ENCODE measurements at regions not wholly inside any gene's neighbourhood (a gene's known extent, or its start where the extent isn't known, plus 50 kb on each side); places are given as distances from the start of the nearest gene placed in this dataset.

- H3K27ac Mint-ChIP-seq, result no peak overlapping the region
- no peak overlapping the region for H3K4me3 Mint-ChIP-seq
- H3K27ac ChIP-seq (ENCODE audit: low read length), result no peak overlapping the region
- H3K4me1 ChIP-seq (ENCODE audit: control insufficient read depth, insufficient read depth, low read length), result no peaks in the 10 kb centered on the region
- ATAC-seq, result no peak
- no peak for TF ChIP-seq CTCF (IDR thresholded peaks at IDR 0.05)
- 96% methylated on average over 3 of the region's 6 CpGs for WGBS (ENCODE audit: insufficient coverage)
- H3K36me3 ChIP-seq (ENCODE audit: control insufficient read depth, insufficient read depth, low read length), result no peaks in the 10 kb centered on the region
- H3K27me3 ChIP-seq (ENCODE audit: control insufficient read depth, insufficient read depth, low read length), result no peaks in the 10 kb centered on the region
- no peaks in the 10 kb centered on the region for H3K27me3 Mint-ChIP-seq (ENCODE audit: low read depth in 2 of 2)
- H3K36me3 Mint-ChIP-seq, result no peaks in the 10 kb centered on the region
- no peaks in the 10 kb centered on the region for H3K9me3 ChIP-seq (ENCODE audit: control insufficient read depth, insufficient read depth, low read length)
- no peak for DNase-seq
- intact Hi-C loops (cut with micrococcal nuclease), result no loop called here
- peaks cover 7 to 11% of the 10 kb centered on the region in 2 donors for H3K4me1 Mint-ChIP-seq
- H3K4me3 ChIP-seq (ENCODE audit: low read length), result no peak overlapping the region
- no peaks in the 10 kb centered on the region for H3K9me3 Mint-ChIP-seq
Observed at GRCh38 chr12:18853570-18854366, 115.8 kb downstream of the CAPZA3 start.

- no peaks in the 10 kb centered on the region for H3K4me1 ChIP-seq (ENCODE audit: control insufficient read depth, insufficient read depth, low read length)
- Mint-ChIP-seq H3K4me3 (no peak overlapping the region), H3K27ac (no peak overlapping the region), H3K36me3 (no peaks in the 10 kb centered on the region), H3K27me3 (ENCODE audit: low read depth in 2 of 2) (no peaks in the 10 kb centered on the region), H3K4me1 (no peaks in the 10 kb centered on the region), H3K9me3 (no peaks in the 10 kb centered on the region)
- no peaks in the 10 kb centered on the region for H3K36me3 ChIP-seq (ENCODE audit: control insufficient read depth, insufficient read depth, low read length)
- H3K27ac ChIP-seq (ENCODE audit: low read length), result no peak overlapping the region
- no peak overlapping the region for H3K4me3 ChIP-seq (ENCODE audit: low read length)
- intact Hi-C loops (cut with micrococcal nuclease), result no loop called here
- ATAC-seq (no peak), DNase-seq (no peak)
- H3K27me3 ChIP-seq (ENCODE audit: control insufficient read depth, insufficient read depth, low read length), result no peaks in the 10 kb centered on the region
- no peaks in the 10 kb centered on the region for H3K9me3 ChIP-seq (ENCODE audit: control insufficient read depth, insufficient read depth, low read length)
- no peak for TF ChIP-seq CTCF (IDR thresholded peaks at IDR 0.05)
Observed at GRCh38 chr12:18857656-18858055, 119.7 kb downstream of the CAPZA3 start.

DNA sequence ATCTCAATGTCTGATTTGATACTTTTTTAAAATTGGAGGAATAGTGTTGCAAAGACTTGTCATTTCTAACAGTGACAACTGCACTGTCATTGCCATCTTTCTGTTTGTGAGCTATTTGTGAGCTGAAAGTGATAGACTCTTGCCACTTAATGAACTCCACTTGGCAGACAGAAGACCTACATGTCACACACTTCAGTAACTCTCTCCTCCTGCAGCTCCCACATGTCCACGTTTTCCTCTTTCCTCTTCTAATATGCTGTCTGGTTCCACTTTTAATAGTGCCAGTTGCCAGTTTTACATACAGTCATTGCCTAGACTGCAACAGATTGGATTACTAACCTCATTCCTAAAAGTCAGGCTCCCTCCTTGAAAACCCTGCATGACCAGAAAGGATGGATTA, 121.5 kb downstream of the CAPZA3 start:
- Mint-ChIP-seq H3K36me3 (no peaks in the 10 kb centered on the region), H3K27ac (no peak overlapping the region), H3K4me1 (no peaks in the 10 kb centered on the region), H3K9me3 (no peaks in the 10 kb centered on the region), H3K4me3 (no peak overlapping the region), H3K27me3 (ENCODE audit: low read depth in 2 of 2) (no peaks in the 10 kb centered on the region)
- no peaks in the 10 kb centered on the region for H3K36me3 ChIP-seq (ENCODE audit: control insufficient read depth, insufficient read depth, low read length)
- no peaks in the 10 kb centered on the region for H3K4me1 ChIP-seq (ENCODE audit: control insufficient read depth, insufficient read depth, low read length)
- no peak overlapping the region for H3K4me3 ChIP-seq (ENCODE audit: low read length)
- DNase-seq (no peak), ATAC-seq (no peak)
- 73% methylated on average over 1 of the region's 1 CpG for WGBS (ENCODE audit: insufficient coverage)
- H3K9me3 ChIP-seq (ENCODE audit: control insufficient read depth, insufficient read depth, low read length), result no peaks in the 10 kb centered on the region
- H3K27ac ChIP-seq (ENCODE audit: low read length), result no peak overlapping the region
- H3K27me3 ChIP-seq (ENCODE audit: control insufficient read depth, insufficient read depth, low read length), result no peaks in the 10 kb centered on the region
- no peak for TF ChIP-seq CTCF (IDR thresholded peaks at IDR 0.05)
- intact Hi-C loops (cut with micrococcal nuclease), result no loop called here

Data from natural killer cell (primary cell).